Dermis microvascular lymphatic vessel endothelial cell (primary cell): ENCODE measurements at regions not wholly inside any gene's neighbourhood (a gene's known extent, or its start where the extent isn't known, plus 50 kb on each side); places are given as distances from the start of the nearest gene placed in this dataset.
"Not testable (repeated sequence)": the region's sequence is repeated elsewhere in the genome, so short reads cannot be mapped to it uniquely, and the experiment has no call there.

Experiments used
- DNase-seq, 2 donors: peaks; one replicate each; pipeline versions ENCODE4 v3.0.0 to v3.0.0-alpha.2; 2010; ENCODE audit warnings: low read depth in 2 of 2

DNA sequence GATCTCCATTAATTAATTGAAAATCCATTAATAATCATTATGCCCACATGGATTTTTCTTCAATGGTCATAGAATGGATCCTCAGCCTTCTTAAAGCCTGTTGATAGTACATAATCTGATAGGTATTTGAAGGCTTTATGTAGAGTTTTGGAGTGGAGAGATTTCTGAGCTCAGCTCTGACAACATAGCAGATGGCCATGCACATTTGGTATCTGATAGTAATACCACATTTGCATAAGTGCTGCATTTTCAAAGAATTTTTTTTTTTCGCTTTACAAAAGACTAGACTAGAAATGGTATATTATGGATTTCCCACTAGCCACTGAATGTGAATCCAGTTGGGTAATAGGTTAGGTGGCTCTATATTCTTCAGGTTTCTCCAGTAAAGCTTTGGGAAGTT, 440.6 kb downstream of the FGF13 start:
- DNase-seq, result no peak

DNA sequence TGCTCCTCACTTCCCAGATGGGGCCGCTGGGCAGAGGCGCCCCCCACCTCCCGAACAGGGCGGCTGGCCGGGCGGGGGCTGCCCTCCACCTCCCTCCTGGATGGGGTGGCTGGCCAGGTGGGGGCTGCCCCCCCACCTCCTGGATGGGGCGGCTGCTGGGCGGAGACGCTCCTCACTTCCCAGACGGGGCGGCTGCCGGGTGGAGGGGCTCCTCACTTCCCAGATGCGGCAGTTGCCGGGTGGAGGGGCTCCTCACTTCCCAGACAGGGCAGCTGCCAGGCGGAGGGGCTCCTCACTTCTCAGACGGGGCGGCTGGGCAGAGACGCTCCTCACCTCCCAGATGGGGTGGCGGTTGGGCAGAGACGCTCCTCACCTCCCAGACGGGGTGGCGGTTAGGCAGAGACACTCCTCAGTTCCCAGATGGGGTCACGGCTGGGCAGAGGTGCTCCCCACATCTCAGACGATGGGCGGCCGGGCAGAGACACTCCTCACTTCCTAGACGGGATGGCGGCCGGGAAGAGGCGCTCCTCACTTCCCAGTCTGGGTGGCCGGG, 428.8 kb downstream of the FGF13 start:
- not testable (repeated sequence) for DNase-seq

DNA sequence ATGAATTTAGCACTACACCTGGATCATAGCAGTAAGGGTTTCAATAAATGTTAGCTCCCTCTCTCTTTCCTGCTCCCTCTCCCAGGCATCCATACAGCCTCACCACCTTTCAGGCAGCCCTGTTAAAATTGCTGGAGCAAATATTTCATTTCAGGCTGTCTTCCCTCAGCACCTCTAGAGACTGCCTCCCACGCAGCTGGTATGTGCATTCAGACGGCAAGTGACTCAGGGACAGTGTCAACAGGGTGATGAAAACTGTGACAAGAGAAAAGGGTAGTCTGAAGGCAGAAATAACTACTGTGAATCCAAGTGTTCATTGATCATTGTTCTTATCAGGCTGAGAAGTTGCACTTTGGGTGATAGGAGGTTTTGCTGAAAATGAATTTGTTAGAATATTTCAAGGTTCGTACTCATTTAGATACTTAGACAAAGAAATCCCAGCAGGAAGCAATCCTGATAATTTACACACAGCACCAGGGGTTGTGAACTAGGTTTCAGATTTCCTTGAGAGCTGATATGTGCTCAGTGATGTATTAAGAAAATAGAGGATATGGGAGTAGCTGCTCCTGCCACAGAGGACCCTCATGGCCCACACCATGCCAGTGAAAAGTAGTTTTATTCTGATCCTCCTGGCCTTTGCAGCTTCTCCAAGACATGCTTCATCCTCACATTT, 424.2 kb downstream of the FGF13 start:
- no peak for DNase-seq

DNA sequence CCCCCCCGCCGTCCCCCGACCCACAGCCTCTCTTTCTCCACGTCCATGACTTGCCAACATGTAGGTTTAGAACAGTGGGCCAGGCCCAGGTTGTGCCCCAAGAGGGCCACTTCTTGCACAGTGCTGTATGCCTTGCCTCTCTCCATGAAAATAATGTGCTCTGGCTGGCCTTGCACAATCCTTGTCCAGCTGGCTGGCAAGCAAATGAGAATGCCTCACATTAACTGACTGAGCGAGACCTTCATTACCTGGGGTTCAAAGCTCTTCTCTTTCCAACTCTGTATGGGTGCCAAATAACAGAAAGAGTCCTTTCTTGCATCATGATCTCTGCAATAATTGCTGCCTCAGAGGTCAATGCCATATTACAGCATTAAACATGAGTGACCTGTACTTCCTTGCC, 416.6 kb downstream of the FGF13 start:
- no peak for DNase-seq

DNA sequence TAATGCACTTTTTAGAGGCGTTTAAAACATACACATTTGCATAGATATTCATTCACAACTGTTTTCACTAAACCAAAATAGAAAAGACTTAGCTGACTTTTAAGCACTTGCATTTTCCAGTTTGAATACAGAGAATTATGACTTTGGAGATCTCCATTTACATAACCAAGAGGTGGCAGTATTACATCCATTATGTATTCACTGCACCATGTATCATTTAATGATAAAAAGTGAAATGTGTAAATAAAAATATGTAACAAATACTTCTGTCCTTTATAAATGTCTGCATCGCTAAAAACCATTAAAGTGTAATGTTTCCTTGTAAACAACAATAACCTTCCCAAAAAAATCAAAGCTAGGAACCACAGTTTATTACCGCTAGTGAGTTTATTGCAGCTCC, 413.2 kb downstream of the FGF13 start:
- no peak for DNase-seq

DNA sequence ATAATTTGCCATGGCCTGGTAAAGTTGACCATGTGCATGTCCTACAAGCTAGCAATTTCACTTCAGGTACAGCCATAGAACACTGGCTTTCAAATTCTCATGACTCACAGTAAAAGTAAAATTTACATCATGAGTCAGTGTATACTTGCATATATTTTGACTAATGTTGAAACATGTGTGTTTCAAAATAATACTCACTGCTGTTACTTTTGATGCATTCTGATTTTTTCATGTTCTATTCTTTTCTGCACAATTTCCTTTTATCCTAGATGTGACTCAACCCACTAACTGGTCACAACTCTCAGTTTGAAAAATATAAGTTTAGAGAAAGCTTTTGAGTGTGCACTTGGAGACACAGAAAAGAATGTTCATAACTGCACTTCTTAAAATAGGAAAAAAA, 365.7 kb downstream of the FGF13 start:
- DNase-seq, result no peak

DNA sequence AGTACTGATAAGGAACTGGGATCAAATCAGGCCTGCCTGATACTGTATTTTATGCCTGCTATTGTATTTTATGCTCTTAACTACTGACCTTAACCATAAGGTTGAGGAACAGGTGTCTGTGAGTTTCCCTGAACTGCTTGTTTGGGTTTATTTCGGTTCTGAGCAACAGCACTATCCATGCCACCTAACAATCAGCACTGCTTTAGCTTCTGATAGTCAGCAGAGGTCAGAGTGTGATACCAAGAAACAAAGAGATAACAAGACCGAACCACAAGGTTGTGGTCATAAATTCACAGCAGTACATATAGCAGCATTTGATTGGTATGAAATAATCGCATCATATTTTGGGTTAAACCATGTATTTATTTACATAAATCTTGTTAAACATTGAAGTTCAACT, 362.2 kb downstream of the FGF13 start:
- DNase-seq, result no peak

DNA sequence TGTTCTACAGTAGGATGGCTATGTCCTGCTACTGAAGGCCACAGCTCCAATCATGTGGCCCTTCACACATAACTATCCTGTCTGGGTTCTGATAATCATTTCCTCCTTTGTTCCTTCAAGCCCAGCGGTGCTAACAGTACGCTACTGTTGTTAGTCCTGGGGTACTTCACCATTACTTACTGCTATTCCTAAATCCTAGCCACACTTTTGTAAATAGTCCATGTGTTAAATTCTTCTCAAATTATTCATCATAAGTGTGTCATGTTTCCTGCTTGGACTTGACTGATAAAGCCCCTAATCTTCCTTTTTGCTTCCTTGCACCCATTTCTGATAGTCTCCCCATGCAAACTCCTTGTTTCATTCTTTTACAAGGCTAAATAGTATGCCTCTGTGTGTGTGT, 332.6 kb downstream of the FGF13 start:
- DNase-seq, result no peak

DNA sequence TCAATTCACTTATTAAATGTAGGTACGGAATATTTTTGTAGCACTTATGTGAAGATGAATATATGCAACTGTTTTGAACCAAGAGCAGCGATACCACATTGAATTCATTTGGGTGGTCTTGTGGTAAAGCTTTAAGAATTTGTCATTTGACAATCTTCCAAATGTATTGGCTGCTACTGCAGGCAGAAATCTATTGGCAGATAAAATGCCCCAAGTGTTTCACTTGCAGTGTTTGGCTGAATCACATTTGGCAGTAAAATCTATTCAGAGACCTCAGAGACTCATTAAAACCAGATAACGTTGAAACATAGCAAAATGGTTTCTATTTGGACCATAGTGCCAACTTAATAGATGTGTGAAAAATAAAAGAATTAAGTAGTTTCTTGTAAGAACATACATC, 303.4 kb downstream of the FGF13 start:
- DNase-seq, result no peak

DNA sequence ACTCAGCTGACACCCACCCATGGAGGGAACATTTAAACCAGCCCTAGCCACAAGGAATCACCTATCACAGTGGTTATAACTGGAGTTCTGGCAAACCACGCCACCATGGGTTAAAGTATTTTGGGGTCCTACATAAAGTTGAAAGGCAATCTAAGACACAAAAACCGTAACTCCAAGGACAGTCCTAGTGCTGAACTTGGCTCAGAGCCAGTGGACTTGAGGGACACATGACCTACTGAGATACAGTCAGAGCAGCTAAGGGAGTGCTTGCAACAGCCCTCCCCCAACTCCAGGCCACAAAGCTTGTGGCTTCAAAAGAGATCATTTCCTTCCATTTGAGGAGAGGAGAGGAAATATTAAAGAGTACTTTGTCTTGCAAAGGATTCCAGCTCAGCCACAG, 300.5 kb downstream of the FGF13 start:
- no peak for DNase-seq
